Kidney (tissue), 13 donors: ENCODE measurements at regions not wholly inside any gene's neighbourhood (a gene's known extent, or its start where the extent isn't known, plus 50 kb on each side); places are given as distances from the start of the nearest gene placed in this dataset.
"Not testable (repeated sequence)": the region's sequence is repeated elsewhere in the genome, so short reads cannot be mapped to it uniquely, and the experiment has no call there.

Source experiments
- DNase-seq, 5 donors: peaks; one replicate each; pipeline ENCODE4 v3.0.0-alpha.2; 2013 to 2020
- FAIRE-seq: peaks from 2 replicates; lab custom pipeline; 2012; peaks lifted over from hg19 to GRCh38; lab: Jason Lieb, UNC
- H3K27ac ChIP-seq, 2 donors: one replicate each; pipeline ENCODE4 v1.7.0; 2013; ENCODE audit warnings: low read depth in 2 of 2, low read length in 2 of 2, inconsistent platforms in 1 of 2
- H3K27me3 ChIP-seq: one replicate; pipeline ENCODE4 v1.7.1; 2013; ENCODE audit warnings: low read length, inconsistent platforms; ENCODE audit not compliant: control insufficient read depth, insufficient read depth
- H3K36me3 ChIP-seq, 3 donors: one replicate each; pipeline versions ENCODE4 v1.7.0 to v1.7.1; 2013; ENCODE audit warnings: low read length in 3 of 3, control low read depth in 1 of 3, inconsistent platforms in 1 of 3; ENCODE audit not compliant: insufficient read depth in 3 of 3, control insufficient read depth in 2 of 3
- H3K4me1 ChIP-seq, 3 donors: one replicate each; pipeline versions ENCODE4 v1.7.0 to v1.7.1; 2013; ENCODE audit warnings: low read length in 3 of 3, inconsistent platforms in 1 of 3, low read depth in 1 of 3; ENCODE audit not compliant: control insufficient read depth in 2 of 3, insufficient read depth in 2 of 3
- H3K4me3 ChIP-seq, 3 donors: one replicate each; pipeline versions ENCODE4 v1.7.0 to v1.8.1; 2013; ENCODE audit warnings: low read length in 3 of 3, control low read depth in 1 of 3, inconsistent platforms in 1 of 3
- H3K9ac ChIP-seq, 3 donors: one replicate each; pipeline versions ENCODE4 v1.7.0 to v1.7.1; 2013; ENCODE audit warnings: low read length in 3 of 3, control low read depth in 1 of 3, inconsistent platforms in 1 of 3
- H3K9me3 ChIP-seq, 3 donors: one replicate each; pipeline versions ENCODE4 v1.7.0 to v1.7.1; 2013; ENCODE audit warnings: low read length in 3 of 3, control low read depth in 1 of 3, inconsistent platforms in 1 of 3; ENCODE audit not compliant: control insufficient read depth in 2 of 3, insufficient read depth in 1 of 3
- CTCF ChIP-seq: IDR thresholded peaks from 3 replicates; pipeline ENCODE4 v1.5.1; 2012; ENCODE audit warnings: mild to moderate bottlenecking, moderate library complexity, borderline replicate concordance; ENCODE audit not compliant: insufficient read depth; ENCODE audit errors: extremely low read depth
- intact Hi-C: fragments of 100-400 bp; cut with DNase I; formaldehyde crosslinking; loops from one replicate; pipeline ENCODE4 v1.11.1; 2022
- donor health status: control.
- donor health status: control.
- donor health status: control.
- donor health status: control.
- donor health status: control.
- donor health status: DM: yes; HTN: yes; CAD: no.
- donor health status: Normal renal cell carcinoma (clear cell type).

- no peak for TF ChIP-seq CTCF
- DNase-seq (peak in 2 of 5 donors; percentile 23 to 35), FAIRE-seq (no peak)
- Histone ChIP-seq H3K4me1 (no peaks in the 10 kb centered on the region), H3K27ac (no peak overlapping the region), H3K36me3 (no peaks in the 10 kb centered on the region), H3K9me3 (no peaks in the 10 kb centered on the region), H3K9ac (no peak overlapping the region), H3K27me3 (no peaks in the 10 kb centered on the region), H3K4me3 (peak overlapping the region in 1 of 3 donors; percentile 21)
- intact Hi-C loops, result no loop called here
Measured at GRCh38 chr2:180695586-180696401, 284.6 kb upstream of the UBE2E3 start.

DNA sequence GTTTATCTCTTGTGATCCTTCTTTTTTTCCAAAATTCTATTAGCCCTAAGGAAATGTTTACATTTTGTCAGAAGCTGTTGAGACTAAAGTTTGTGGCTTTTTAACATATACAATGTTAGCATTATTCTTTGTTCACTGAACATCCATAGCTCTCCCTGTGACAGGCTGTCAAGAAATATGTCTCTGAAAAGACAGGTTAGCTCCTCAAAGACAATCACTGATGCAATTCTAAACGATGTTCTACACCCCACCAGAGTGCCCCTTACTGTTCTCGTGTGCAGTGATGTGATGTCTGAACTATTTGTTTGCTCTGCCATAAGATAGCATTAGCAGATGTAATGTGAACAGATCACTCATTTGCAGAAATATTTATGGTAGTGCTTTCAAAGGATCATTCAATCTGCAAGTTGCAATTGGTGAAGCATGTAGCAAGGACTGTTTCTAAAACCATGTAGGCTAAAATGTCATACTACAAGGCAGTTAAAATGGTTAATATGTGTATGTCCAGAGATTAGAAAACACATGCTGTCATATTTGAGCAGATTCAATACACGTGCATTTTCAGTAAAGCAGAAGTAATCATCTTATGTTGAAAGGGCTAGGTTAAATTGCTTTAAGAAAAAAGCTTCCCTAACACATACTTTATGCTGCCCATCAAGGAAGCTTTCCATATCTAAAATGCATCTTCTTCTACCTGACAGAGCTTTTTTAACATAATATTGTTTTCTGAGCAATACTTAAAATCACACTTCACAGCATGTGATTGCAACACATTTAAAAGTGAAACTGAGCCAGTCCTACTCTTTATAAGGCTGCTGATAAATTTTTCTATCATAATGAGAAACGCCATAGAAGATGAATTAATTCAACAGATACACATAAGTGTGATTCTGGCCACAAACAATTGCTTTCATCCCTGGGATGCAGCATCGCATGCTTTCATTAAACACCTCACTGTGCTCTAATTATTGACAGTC is 285.7 kb upstream of the UBE2E3 start:
- Histone ChIP-seq H3K9me3 (no peaks in the 10 kb centered on the region), H3K27me3 (no peaks in the 10 kb centered on the region), H3K27ac (no peak overlapping the region), H3K36me3 (no peaks in the 10 kb centered on the region), H3K9ac (no peak overlapping the region), H3K4me1 (no peaks in the 10 kb centered on the region), H3K4me3 (peak overlapping the region in 1 of 3 donors; percentile 21)
- intact Hi-C loops, result no loop called here
- no peak for FAIRE-seq
- DNase-seq, result no peak
- TF ChIP-seq CTCF, result no peak

- TF ChIP-seq CTCF, result no peak
- Histone ChIP-seq H3K9me3 (no peaks in the 10 kb centered on the region), H3K27ac (no peak overlapping the region), H3K9ac (no peak overlapping the region), H3K4me3 (peak overlapping the region in 1 of 3 donors; percentile 1), H3K4me1 (no peaks in the 10 kb centered on the region), H3K36me3 (no peaks in the 10 kb centered on the region), H3K27me3 (no peaks in the 10 kb centered on the region)
- intact Hi-C loops, result no loop called here
- peak in 1 of 5 donors; percentile 33 for DNase-seq
- FAIRE-seq, result no peak
Measured at GRCh38 chr2:180692322-180692721, 288.1 kb upstream of the UBE2E3 start.

- not testable (repeated sequence) for H3K4me3 ChIP-seq, FAIRE-seq
Measured at GRCh38 chr2:180691855-180692223, 288.6 kb upstream of the UBE2E3 start.

GRCh38 chr2:180691186-180691854 is 289.1 kb upstream of the UBE2E3 start:
- H3K27ac ChIP-seq, H3K27me3 ChIP-seq, H3K9ac ChIP-seq, H3K4me1 ChIP-seq, intact Hi-C loops, H3K4me3 ChIP-seq, H3K9me3 ChIP-seq, H3K36me3 ChIP-seq, FAIRE-seq: not testable (repeated sequence)
- peak in 1 of 5 donors; percentile 53 for DNase-seq

More at GRCh38 chr2:180691855-180692223, 288.6 kb upstream of the UBE2E3 start:
- DNase-seq, H3K36me3 ChIP-seq, H3K27ac ChIP-seq, H3K27me3 ChIP-seq, H3K9ac ChIP-seq, H3K9me3 ChIP-seq, intact Hi-C loops, H3K4me1 ChIP-seq: not testable (repeated sequence)
